AG04450 (cell line): ENCODE measurements at regions not wholly inside any gene's neighbourhood (a gene's known extent, or its start where the extent isn't known, plus 50 kb on each side); places are given as distances from the start of the nearest gene placed in this dataset.

Experiments
- CTCF ChIA-PET: fragments of 300-600, 350-600 bp; formaldehyde crosslinking; extraction: SDS; loops from one replicate; lab custom pipeline; 2022; ENCODE audit warnings: antibody characterized with exemption, inconsistent platforms; lab: Charles Lee
- POLR2A ChIA-PET: fragments of 350-600 bp; formaldehyde crosslinking; extraction: SDS; loops from one replicate; lab custom pipeline; 2021; ENCODE audit warnings: antibody characterized with exemption, inconsistent platforms; lab: Yijun Ruan, JAX
- DNase-seq: peaks from one replicate; pipeline ENCODE4 v3.0.0-alpha.2; 2011; ENCODE audit warnings: low read depth, low spot score
- H3K27ac ChIP-seq: one replicate; pipeline ENCODE4 v1.5.1; 2012; ENCODE audit warnings: low read depth, low read length, control low read depth
- H3K27me3 ChIP-seq: one replicate; pipeline ENCODE4 v1.6.0; 2012; ENCODE audit warnings: low read length; ENCODE audit not compliant: control insufficient read depth, insufficient read depth
- H3K4me3 ChIP-seq: 2 replicates; pipeline ENCODE4 v1.5.1; 2011; ENCODE audit warnings: mild to moderate bottlenecking, low read depth, low read length, control low read depth
- H3K9me3 ChIP-seq: 2 replicates; pipeline ENCODE4 v1.5.1; 2012; ENCODE audit warnings: low read length; ENCODE audit not compliant: control insufficient read depth, insufficient read depth
- TF ChIP-seq, protein P1 (sequence below): IDR thresholded peaks from 2 replicates; pipeline ENCODE4 v1.5.1; 2011; ENCODE audit warnings: low read depth, low read length, control low read depth, inconsistent platforms

DNA sequence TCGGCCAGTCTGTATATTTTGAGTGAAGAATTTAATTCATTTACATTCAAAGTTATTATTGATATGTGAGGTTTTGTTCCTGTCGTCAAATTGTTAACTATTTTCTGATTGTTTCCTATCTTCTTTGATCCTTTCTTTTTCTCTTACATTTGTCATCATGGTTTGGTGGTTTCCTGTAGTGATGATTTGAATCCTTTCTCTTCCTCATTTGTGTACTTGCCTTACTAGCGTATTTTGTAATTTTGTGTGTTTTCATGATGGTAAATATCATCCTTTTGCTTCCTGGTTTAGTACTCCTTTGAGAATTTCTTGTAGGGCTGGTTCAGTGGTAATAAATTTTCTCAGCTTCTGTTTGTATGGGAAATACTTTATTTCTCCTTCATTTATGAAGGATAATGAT lies 151.7 kb upstream of the CEP162 start:
- no peak overlapping the region for H3K27ac ChIP-seq
- TF ChIP-seq, protein P1, sequence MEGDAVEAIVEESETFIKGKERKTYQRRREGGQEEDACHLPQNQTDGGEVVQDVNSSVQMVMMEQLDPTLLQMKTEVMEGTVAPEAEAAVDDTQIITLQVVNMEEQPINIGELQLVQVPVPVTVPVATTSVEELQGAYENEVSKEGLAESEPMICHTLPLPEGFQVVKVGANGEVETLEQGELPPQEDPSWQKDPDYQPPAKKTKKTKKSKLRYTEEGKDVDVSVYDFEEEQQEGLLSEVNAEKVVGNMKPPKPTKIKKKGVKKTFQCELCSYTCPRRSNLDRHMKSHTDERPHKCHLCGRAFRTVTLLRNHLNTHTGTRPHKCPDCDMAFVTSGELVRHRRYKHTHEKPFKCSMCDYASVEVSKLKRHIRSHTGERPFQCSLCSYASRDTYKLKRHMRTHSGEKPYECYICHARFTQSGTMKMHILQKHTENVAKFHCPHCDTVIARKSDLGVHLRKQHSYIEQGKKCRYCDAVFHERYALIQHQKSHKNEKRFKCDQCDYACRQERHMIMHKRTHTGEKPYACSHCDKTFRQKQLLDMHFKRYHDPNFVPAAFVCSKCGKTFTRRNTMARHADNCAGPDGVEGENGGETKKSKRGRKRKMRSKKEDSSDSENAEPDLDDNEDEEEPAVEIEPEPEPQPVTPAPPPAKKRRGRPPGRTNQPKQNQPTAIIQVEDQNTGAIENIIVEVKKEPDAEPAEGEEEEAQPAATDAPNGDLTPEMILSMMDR, result no peak
- no peak for DNase-seq
- peaks cover 4% of the 10 kb centered on the region; the same call in 1 of the 2 replicates for H3K9me3 ChIP-seq
- H3K27me3 ChIP-seq, result no peaks in the 10 kb centered on the region
- ChIA-PET POLR2A (no interaction called here), CTCF (no interaction called here)
- no peak overlapping the region for H3K4me3 ChIP-seq

DNA sequence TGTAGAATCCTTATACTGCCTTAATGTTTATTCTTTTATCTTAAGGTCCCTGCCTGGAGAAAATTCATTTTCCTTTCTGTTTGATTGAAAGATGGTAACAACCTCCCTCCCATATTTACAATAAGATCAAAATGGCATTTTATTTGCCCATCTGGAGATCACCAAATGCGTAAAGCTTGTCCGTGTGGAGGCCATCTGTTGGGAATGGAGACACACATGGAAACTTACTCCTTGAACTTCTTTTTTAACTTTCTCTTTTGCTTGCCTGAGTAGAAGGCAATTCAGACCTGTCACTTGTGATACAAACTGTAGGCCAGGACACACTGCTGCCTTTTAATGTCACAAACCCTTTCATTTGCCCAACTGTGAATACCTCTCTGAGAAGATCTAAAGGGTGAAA lies 144.8 kb upstream of the CEP162 start:
- Histone ChIP-seq H3K4me3 (no peak overlapping the region), H3K27me3 (no peaks in the 10 kb centered on the region), H3K27ac (no peak overlapping the region), H3K9me3 (no peaks in the 10 kb centered on the region)
- TF ChIP-seq, protein P1, result no peak
- CTCF ChIA-PET, result no interaction called here
- DNase-seq, result no peak
- POLR2A ChIA-PET, result no interaction called here

DNA sequence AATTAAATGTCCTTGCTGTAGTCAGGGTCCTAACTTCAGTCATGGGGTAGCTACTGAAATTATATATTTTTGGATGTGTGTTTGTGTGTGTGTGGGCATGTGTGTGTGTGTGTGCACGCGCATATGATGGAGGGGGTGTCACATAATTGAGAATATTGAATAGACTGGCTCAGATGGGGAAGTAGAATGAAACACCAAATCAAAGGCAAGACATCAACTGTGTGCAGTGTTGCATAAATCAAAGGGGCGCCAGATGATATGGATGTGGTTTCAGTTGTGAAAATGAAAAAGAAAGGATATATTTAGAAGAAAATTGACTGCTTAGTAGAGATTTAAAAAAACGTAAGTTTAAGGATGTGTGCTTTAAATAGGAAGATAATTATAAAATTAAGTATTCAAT lies 144.2 kb upstream of the CEP162 start:
- CTCF ChIA-PET, result no interaction called here
- no peak for DNase-seq
- Histone ChIP-seq H3K9me3 (no peaks in the 10 kb centered on the region), H3K27me3 (no peaks in the 10 kb centered on the region), H3K4me3 (no peak overlapping the region), H3K27ac (no peak overlapping the region)
- POLR2A ChIA-PET, result no interaction called here
- TF ChIP-seq, protein P1, result no peak

DNA sequence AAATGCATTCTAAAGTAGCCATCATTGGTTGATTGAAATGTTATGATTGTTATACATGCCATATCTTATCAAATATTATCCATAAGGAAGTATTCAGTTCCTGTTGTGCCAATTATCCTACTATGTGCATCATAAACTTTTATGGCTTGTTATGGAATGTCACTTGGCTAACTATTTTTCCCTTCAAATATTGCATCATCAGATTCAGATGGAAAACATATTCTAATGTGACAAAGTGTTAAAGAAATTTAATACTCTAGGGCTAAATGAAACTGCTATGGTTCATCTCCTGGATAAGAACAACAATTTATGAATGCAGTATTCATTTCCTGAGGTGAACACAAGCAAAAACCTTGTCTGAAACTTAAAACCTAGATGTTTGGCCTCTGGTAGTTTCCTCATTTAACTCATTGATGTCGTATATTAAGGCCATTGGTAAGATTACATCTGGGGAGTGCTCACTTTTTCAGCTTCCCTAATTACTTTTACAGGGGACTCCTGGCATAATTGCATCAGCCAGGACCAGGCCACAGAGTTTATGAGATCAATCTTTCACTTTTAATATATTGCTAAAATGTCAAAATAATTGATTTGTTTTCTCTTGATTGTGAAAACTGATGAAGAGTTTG lies 134.9 kb upstream of the CEP162 start:
- CTCF ChIA-PET, result no interaction called here
- no peak for DNase-seq

More for the DNA sequence above, 134.9 kb upstream of the CEP162 start:
- POLR2A ChIA-PET, result no interaction called here
- Histone ChIP-seq H3K4me3 (no peak overlapping the region), H3K27ac (no peak overlapping the region), H3K27me3 (no peaks in the 10 kb centered on the region), H3K9me3 (no peaks in the 10 kb centered on the region)
- TF ChIP-seq, protein P1, result no peak
